ENCODE measurements at regions not wholly inside any gene's neighbourhood (a gene's known extent, or its start where the extent isn't known, plus 50 kb on each side); places are given as distances from the start of the nearest gene placed in this dataset.

- no peak for TF ChIP-seq ZNF510 (tag by site-specific recombination; IDR thresholded peaks at IDR 0.05; ENCODE audit: insufficient replicate concordance)
- TF ChIP-seq ZNF274 (IDR thresholded peaks at IDR 0.05; ENCODE audit: low read length): no peak
- no peak for TF ChIP-seq ZNF274 (tag by site-specific recombination; IDR thresholded peaks at IDR 0.05; ENCODE audit: borderline replicate concordance)
- TF ChIP-seq CTCF (tag by site-specific recombination; IDR thresholded peaks at IDR 0.05): no peak
- no peak for TF ChIP-seq ZNF558 (tag by site-specific recombination; IDR thresholded peaks at IDR 0.05)
- TF ChIP-seq, protein P1, sequence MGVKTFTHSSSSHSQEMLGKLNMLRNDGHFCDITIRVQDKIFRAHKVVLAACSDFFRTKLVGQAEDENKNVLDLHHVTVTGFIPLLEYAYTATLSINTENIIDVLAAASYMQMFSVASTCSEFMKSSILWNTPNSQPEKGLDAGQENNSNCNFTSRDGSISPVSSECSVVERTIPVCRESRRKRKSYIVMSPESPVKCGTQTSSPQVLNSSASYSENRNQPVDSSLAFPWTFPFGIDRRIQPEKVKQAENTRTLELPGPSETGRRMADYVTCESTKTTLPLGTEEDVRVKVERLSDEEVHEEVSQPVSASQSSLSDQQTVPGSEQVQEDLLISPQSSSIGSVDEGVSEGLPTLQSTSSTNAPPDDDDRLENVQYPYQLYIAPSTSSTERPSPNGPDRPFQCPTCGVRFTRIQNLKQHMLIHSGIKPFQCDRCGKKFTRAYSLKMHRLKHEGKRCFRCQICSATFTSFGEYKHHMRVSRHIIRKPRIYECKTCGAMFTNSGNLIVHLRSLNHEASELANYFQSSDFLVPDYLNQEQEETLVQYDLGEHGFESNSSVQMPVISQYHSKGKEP (tag by site-specific recombination; IDR thresholded peaks at IDR 0.05): no peak
- no peak for TF ChIP-seq ZNF768 (tag by site-specific recombination; IDR thresholded peaks at IDR 0.05)
- TF ChIP-seq ZNF175 (tag by site-specific recombination; IDR thresholded peaks at IDR 0.05): no peak
- TF ChIP-seq HOXA7 (CRISPR knock-in tag; IDR thresholded peaks at IDR 0.05; ENCODE audit: borderline replicate concordance): no peak
- TF ChIP-seq ZNF521 (tag by site-specific recombination; IDR thresholded peaks at IDR 0.05): no peak
- TF ChIP-seq YY1 (tag by site-specific recombination; IDR thresholded peaks at IDR 0.05): no peak
- TF ChIP-seq ZNF629 (tag by site-specific recombination; IDR thresholded peaks at IDR 0.05): no peak
- no peak for TF ChIP-seq ZNF549 (tag by site-specific recombination; IDR thresholded peaks at IDR 0.05)
- TF ChIP-seq, protein P2, sequence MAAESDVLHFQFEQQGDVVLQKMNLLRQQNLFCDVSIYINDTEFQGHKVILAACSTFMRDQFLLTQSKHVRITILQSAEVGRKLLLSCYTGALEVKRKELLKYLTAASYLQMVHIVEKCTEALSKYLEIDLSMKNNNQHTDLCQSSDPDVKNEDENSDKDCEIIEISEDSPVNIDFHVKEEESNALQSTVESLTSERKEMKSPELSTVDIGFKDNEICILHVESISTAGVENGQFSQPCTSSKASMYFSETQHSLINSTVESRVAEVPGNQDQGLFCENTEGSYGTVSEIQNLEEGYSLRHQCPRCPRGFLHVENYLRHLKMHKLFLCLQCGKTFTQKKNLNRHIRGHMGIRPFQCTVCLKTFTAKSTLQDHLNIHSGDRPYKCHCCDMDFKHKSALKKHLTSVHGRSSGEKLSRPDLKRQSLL (tag by site-specific recombination; IDR thresholded peaks at IDR 0.05): no peak
- no peak for TF ChIP-seq SP2 (tag by site-specific recombination; IDR thresholded peaks at IDR 0.05)
Observed at GRCh38 chr1:235009074-235009473, 119.6 kb downstream of the TOMM20 start.

Measured in HEK293 (cell line).